ENCODE measurements at regions not wholly inside any gene's neighbourhood (a gene's known extent, or its start where the extent isn't known, plus 50 kb on each side); places are given as distances from the start of the nearest gene placed in this dataset.

GRCh38 chr11:70732023-70732880, 333.9 kb downstream of the CTTN start:
- ATAC-seq (no peak), DNase-seq (peak in 1 of 3 donors; percentile 22)
- no peak for TF ChIP-seq CTCF (IDR thresholded peaks at IDR 0.05)
- intact Hi-C loops (cut with DNase I, micrococcal nuclease) = no loop called here
- Histone ChIP-seq H3K9me3 (no peaks in the 10 kb centered on the region), H3K36me3 (ENCODE audit: low read depth) (no peaks in the 10 kb centered on the region), H3K4me3 (no peak overlapping the region), H3K4me1 (ENCODE audit: low read depth) (no peaks in the 10 kb centered on the region)

- H3K9me3 ChIP-seq = no peaks in the 10 kb centered on the region
- peak in 1 of 3 donors; percentile 12 for DNase-seq
- no peaks in the 10 kb centered on the region for H3K36me3 ChIP-seq (ENCODE audit: low read depth)
- no peak overlapping the region for H3K4me3 ChIP-seq
- intact Hi-C loops (cut with DNase I, micrococcal nuclease) = no loop called here
- H3K4me1 ChIP-seq (ENCODE audit: low read depth) = no peaks in the 10 kb centered on the region
- no peak for TF ChIP-seq CTCF (IDR thresholded peaks at IDR 0.05)
- ATAC-seq = no peak
Measured at GRCh38 chr11:70732881-70733196, 334.5 kb downstream of the CTTN start.

GRCh38 chr11:70733327-70734325, 335.3 kb downstream of the CTTN start:
- TF ChIP-seq CTCF (IDR thresholded peaks at IDR 0.05) = no peak
- Histone ChIP-seq H3K4me1 (ENCODE audit: low read depth) (no peaks in the 10 kb centered on the region), H3K9me3 (no peaks in the 10 kb centered on the region), H3K36me3 (ENCODE audit: low read depth) (no peaks in the 10 kb centered on the region), H3K4me3 (no peak overlapping the region)
- no peak for ATAC-seq
- intact Hi-C loops (cut with DNase I, micrococcal nuclease) = no loop called here
- DNase-seq = peak in 1 of 3 donors; percentile 35

- no peaks in the 10 kb centered on the region for H3K4me1 ChIP-seq (ENCODE audit: low read depth)
- intact Hi-C loops (cut with DNase I, micrococcal nuclease) = no loop called here
- no peak for TF ChIP-seq CTCF (IDR thresholded peaks at IDR 0.05)
Measured at GRCh38 chr11:70734379-70734778, 336.1 kb downstream of the CTTN start.

GRCh38 chr11:70734911-70735310, 336.6 kb downstream of the CTTN start:
- DNase-seq (no peak), ATAC-seq (no peak)
- Histone ChIP-seq H3K4me3 (no peak overlapping the region), H3K9me3 (no peaks in the 10 kb centered on the region), H3K4me1 (ENCODE audit: low read depth) (no peaks in the 10 kb centered on the region), H3K36me3 (ENCODE audit: low read depth) (no peaks in the 10 kb centered on the region)
- TF ChIP-seq CTCF (IDR thresholded peaks at IDR 0.05) = no peak
- intact Hi-C loops (cut with DNase I, micrococcal nuclease) = no loop called here

More at GRCh38 chr11:70734379-70734778, 336.1 kb downstream of the CTTN start:
- no peak for ATAC-seq
- no peak for DNase-seq
- no peak overlapping the region for H3K4me3 ChIP-seq
- H3K9me3 ChIP-seq = no peaks in the 10 kb centered on the region
- H3K36me3 ChIP-seq (ENCODE audit: low read depth) = no peaks in the 10 kb centered on the region

All from mucosa of descending colon (tissue), 3 donors.